ENCODE measurements at regions not wholly inside any gene's neighbourhood (a gene's known extent, or its start where the extent isn't known, plus 50 kb on each side); places are given as distances from the start of the nearest gene placed in this dataset.

DNA sequence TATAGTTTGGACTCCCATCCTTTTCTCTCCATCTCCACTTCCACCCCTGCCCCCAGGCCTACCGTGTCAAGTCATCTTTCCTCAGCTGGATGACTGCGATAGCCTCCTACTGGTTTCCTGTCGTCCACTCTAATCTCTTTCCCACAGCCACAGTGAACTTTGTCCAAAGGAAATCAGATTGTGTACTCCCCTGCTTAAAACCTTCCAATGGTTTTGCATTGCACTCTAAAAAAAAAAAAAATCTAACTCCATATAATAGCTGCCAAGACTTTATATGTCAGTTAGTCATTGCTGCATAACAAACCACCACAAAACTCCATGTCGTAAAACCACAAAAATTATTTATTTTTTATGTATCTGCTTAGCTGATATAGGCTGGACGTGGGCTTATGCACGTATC is 160.2 kb upstream of the CCDC68 start:
- no peak for DNase-seq

DNA sequence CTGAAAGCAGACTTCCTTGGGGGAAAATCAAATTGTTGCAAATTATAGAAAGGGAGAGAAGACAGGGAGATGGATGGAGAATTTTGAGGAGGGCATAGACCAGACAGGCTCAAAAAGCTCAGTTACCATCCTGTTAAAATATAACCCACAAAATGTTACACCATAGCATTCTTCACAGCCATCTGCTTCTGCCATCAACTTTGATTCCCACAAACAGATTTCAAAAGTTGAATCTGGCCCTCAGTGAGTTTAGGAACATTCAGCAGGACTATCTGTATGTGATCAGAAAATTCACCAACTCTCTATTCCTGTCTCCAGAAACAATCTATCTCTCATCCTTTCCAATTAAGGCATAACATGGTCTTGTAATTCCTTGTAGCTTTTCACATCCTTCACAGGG is 159.8 kb upstream of the CCDC68 start:
- no peak for DNase-seq

DNA sequence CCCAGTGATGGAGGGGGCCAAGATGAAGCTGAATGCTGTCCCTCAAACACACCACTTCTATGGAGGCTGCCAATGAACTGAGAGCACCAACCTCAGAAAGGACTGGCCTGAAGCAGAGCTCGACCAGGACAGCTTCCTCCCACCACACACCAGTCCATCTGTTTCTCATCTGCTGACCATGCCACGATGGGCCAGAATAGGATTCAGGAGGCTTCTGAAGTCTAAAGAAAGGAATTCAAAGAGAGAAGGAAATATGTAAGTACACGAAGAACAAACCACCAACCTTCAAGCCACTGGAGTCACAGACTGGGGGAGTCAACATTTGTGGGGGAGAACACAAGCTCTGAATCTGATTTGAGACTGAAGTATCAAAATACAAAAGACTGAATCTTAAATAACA is 157.6 kb upstream of the CCDC68 start:
- DNase-seq, result no peak

DNA sequence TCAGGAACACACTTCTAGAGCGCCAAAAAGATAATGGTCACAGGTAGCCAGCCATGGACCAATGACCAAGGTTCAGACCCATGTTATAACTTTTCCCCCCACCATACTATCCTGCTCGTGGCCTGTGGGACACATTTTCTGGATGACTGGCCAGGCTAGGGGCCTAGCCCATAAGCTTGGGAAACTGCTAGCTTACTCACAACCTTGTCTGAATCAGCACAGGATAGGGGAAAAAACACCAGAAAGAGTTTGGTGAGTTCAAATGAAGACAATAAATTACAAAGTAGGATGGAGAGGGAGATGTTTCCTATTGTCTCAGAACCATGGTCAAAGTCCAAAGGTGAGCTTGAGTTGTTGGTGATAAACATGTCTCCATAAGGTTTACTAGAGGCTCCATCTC is 156.3 kb upstream of the CCDC68 start:
- DNase-seq, result no peak

DNA sequence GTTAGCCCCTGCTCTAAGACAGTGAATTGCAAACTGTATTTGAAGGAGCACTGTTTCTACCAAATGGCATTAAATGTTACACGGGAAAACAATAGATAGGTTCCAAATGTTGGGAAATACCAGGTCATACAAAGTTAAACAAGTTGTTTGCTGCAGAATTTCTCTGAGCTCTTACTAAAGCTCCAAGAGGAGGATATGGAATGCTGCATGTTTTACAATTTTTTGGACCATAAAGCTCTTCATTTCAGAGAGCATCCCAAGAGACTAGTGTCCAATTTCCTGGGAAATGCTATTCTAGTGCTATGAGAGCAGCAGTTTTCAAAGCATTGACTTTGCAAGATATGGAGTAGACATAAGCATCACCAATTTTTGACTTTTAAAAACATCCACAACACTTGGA is 155.6 kb upstream of the CCDC68 start:
- DNase-seq, result no peak

DNA sequence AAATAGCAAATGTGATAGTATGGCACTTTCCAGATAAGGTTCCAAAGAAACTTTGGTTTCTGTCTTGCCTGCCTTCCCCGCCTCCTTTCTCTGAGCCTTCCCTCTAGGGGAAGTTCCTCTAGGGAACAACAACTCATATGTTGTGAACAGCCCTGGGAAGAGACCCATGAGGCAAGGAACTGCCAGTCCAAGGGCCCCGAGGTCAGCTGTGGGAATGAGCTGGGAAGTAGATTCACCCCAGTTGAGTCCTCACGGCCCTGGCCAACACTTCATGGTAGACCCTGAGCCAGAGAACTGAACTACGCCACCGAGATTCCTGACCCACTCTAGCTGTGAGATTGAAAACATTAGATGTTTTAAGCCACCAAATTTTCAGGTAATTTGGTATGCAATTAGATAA is 154.5 kb upstream of the CCDC68 start:
- no peak for DNase-seq

DNA sequence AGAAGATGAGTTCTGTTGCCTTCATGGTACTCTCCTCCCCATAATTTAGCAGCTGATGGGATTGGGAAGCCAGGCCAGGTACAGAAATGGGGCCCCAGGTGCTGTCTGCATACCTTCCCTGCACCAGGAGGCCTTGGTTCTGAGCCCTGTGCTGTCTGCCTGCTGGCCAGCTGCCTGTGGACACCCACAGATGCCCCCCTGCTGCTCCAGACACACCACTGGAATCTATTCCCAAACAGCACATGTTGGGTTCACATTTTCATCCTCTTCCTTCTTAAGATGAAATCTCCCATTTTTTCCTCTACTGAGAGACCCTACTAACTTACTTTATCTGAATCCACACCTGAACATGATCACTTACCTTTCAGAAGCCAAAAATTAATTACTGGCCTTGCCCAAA is 152.0 kb upstream of the CCDC68 start:
- no peak for DNase-seq

DNA sequence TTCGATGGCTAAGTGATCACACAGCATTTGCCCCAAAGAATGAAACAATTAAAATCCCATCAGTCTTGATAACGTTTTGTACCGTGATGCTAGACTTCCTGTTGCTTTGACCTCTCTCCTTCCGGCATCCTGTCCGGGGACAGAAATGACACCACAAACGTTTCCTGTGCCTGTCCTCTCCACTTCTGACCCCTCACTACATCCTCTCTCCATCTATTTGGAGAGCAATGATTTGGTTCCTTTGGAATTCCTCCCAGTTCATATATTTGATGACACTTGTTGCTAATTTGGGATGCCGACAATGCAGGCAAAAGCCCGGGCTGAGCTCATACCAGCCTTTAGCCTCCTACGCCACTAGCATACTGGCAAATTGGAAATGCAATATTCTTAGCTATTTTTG is 151.2 kb upstream of the CCDC68 start:
- DNase-seq, result no peak

DNA sequence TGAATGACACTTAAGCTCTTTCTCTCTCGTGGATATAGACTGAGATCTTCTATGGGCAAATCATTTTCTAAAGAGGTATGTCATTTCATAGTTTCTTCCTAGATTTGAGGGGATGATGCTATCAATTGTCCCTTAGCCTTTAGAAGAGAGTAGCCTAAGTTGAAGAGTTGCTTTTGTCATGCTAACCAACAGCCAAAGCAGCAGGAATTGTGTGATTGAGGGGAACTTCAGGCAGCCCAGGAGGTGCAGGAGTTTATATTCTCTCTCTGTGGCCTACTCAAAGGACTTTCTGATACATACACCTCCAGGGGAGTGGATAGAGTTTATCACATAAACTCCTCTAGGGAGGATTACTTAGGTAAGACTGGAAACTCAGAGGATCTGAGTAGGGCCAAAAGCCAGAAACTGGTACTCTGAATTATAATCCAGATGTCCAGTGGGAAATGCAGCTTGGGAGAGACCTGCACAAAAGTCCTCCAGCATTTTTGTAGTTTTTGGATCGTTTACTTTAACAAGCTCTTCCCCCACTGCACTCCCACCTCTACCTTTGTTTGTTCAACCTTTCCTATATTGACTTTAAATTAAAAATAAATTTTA is 150.7 kb upstream of the CCDC68 start:
- no peak for DNase-seq

DNA sequence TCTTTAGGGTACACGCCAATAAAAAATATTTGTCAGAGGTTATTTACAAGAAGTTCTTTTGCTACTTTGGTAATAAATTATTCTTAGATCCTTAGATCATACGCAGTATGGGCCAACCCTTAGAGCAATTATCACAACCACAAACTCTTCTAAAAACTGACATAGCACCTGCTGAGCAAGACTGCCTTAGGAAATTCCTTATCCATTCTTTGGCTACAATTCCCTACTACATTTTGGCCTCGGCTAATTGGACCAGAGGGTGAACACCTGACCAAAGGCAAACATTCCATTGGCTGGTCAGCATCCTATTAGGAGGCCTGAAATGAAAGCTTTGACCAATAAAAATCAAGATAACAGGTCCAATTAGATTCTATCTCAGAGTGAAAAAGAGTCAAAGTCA is 147.6 kb upstream of the CCDC68 start:
- no peak for DNase-seq

DNA sequence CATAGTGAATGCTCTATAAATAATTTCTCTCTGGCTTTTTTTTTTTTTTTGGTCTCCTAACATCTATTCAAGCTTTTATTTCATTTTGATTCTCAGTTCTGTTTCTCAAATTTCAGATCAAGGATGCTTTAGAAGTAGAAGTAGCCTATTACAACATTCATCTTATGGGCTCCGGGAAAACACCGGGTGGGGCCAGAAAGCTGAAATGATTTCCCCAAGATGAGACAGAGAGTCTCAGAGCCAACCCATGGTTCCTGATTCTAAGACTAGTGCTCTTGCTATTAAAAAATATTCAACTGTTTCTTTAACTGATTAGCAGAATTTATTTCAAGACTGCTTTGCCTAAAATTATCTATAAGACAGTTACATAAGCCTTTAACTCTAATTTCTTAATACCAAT is 147.2 kb upstream of the CCDC68 start:
- no peak for DNase-seq

DNA sequence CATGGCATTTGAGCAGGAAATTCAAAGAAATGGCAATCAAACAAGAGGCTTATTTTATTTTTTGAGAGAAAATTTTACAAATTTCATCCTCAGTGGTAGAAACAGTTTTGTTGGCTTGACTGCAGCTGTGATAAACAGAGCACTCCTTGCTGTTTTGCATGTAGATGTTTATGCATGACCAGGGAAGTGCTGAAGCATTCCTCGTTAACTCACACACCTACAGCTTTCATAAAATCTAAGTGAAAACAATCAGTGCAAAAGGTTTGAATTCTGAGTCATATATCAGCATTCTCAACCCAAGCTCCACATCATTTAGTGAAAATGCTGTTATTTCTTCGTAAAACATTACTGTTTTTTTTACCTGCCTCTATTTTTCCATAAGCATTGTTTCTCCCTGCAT is 146.6 kb upstream of the CCDC68 start:
- no peak for DNase-seq

DNA sequence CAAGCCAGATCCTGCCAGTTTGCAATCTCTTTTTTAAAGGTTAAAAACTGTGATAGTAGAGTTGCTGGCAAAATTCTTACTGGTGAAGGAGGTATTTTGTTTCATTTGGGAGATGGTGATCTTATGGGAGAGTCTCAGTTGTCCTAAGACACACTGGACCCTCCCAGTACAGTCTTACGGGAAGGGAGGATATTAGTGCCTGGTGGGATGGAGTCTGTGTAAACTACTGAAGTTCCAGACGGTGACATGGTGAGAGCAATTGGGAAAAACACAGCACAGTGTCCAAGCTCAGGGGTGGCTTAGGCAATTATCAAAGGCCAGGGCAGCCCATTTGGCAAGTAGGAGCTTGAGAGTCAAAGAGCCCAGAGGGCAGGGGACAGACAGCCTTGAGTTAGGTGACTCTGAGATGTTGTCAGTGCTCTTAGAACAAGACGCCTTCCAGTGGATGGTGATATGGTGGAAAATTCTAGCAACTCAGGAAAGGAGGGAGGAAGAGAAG is 143.7 kb upstream of the CCDC68 start:
- no peak for DNase-seq

DNA sequence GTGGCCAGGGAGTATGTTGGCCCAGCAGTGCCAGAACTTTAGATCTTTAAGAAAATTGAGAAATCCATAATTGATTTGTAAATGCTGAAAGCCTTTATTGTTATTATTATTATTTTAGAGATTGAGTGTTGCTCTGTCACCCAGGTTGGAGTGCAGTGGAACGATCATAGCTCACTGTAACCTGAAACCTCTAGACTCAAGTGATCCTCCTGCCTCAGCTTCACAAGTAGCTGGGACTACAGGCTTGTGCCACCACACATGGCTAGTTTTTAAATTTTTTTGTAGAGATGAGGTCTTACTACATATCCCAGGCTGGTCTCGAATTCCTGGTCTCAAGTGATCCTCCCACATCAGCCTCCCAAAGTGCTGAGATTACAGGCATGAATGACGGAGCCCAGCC is 143.2 kb upstream of the CCDC68 start:
- peak; percentile 59 for DNase-seq

DNA sequence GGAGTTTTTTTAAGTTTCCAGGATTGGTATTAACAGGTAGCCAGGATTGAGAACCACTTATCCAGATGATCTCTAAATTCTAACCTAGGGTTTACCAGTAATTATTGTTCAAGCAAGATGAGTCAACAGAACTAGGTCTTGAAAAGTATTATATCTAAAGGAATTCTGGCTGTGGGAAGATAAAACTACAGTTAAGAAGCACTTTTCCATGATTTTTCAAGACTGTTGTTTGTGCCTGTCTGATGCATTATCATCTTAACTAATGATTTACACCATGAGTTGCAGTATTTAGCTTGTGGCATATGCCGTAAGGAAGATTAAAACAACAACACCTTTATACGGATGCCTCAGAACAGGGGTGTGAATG is 142.2 kb upstream of the CCDC68 start:
- DNase-seq, result no peak

DNA sequence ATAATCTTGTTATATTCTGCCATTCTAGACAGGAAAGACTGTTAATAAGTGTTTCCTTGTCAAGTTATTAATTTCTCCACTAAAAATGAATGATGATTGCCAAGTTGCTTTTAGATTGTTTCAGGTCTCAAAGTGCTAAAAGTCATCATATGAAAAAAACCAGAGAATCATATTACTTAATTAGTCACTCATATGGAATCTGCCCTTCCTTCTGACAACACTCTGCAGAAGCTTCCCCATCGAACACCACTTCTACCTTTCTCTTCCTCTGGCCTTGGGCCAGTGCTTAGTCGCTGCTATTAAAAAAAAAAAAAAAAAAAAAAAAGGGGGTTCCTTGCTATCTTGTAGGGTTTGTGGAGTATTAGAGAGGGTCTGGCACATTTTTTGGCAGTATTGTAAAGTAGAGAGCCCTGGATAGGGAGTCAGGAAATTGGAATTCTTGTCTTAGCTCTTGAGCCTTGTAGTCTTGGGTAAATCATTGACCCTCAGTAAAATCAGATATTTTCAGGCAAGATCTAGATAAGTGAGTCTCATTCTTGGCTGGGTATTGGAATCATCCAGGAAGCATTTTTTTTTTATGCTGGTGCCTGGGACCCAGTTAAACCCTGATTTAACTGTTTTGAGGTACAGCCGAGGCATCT is 141.7 kb upstream of the CCDC68 start:
- DNase-seq, result peak; percentile 79

DNA sequence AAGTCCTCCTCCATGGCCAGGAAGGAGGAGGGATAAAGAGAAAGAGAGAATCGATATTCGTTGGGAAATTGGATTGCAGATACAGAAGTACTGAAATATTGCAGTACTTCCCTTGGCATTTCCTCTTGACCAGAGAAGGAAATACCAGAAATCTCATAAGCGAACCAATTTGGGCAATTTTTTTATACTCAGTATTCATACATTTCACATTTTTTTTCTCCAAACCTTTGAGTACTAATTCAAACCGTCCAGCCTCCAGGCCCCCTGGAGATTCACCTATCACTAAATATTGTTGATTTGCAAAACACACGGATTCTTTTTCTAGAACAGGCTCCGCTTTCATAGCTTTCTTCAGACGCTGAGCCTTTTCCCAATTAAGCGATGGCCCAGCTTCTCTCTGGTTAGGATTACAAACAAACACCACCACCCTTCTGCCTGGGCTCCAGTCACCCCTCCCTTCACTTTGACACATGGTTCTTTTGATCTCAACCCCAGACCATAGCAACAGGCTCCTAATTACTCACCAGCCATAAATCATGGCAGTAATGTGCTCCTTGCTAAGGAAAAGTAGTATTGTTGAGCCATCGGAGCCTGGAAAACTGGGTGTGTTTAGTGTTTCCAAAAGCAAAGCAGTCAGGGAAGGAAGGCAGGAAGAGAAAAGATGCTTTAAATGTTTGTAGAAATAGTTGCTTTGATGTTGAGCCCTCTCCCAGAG is 138.4 kb upstream of the CCDC68 start:
- DNase-seq, result peak; percentile 88

DNA sequence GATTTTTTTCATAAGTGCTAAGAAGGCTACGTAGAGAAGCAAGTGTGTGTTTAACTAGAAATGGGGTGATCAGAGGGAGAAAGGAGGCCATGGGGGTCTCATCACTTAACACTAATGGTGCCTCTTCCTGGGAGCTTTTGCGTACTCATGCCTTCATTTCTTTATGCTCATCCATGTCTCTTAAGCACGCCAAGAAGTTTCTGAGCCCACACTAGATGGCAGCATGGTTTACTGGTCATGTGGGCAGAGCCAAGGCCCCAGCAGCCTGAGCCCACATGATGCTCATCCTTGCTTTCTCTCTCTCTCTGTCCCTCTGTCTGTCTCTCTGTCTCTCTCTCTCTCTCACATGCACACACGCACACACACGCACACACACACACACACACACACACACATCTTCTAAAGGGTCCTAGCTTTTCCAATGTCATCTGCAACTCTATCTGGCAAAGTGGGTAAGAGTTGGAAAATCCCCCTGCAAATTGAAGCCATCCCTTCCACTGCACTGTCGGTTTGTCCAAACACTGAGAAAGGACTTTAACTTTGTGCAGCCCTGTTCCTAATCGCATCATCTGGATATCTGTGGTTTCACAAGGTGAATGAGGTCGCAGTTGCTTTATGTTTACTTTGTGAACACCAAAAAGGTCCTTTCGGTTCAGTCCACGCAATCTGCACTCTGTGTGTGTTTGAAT is 137.1 kb upstream of the CCDC68 start:
- peak; percentile 79 for DNase-seq

DNA sequence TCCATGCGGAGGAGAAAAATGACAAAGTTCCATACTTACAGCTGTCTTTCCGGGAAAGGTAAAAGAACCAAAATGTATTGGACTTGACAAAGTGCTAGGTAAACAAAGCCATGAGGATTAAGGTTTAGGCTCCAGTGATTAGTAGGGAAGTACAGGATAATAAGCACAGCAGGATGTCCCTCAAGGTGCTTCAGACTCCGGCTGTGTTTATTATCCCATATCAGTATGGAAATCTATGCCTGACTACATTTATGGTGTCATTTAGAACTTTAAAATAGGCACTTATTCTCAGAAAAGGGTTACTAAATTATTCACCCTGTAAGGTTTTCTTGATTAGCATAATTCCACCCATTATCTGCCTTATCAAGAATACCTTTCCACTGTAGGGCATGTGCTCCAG is 136.3 kb upstream of the CCDC68 start:
- no peak for DNase-seq

DNA sequence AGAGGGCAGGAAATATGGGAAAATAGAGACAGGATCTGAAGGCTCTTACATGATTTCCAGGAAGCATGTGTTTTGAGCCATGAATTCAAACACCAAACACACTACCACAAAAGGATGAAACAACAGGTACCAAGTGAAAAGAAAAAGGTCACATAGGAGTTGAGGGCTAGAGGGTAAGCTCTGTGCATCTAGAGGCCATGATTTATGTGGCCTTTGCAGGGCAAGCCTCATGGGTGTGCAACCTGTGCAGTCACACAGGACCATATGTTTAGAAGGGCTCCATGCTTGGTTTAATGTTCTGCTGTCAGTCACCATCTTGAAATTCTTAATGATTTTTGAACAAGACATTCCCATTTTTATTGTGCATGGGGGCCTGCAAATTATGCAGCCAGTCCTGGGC is 134.5 kb upstream of the CCDC68 start:
- DNase-seq, result no peak

DNA sequence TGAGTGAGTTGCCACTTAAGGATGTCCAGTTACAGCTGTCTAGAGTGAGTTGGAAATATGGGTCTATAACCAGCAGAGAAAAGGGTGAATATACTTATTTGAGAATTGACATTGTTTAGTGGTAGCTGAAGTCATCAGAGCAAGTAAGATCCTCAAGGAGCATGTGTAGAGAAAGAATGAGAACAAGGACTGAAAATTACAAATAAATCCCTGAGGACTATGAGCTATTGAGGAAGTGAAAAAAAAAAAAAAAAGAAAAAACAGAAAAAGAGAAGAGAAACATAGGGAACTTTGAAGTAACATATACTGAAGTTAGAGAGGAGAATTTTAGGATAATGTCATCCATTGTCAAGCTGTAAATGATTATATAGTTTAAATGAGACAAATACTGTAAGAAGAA is 134.0 kb upstream of the CCDC68 start:
- no peak for DNase-seq

DNA sequence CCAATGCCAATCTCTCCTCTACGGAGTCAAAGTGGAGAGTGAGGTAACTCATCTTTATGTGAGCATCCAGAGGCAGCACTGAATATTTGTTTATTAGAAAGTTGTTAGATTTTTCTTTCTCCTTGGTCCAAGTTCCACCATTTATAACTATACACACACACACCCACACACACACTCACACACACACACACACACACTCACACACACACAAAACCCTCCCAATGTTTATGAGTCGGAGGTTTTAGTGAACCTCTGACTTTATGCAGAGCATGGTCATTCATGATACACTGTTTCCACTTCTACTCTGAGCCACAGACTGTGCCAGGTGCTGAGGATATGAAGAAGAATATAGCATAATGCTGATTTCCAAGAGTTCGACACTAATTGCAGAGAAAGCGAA is 132.9 kb upstream of the CCDC68 start:
- no peak for DNase-seq

DNA sequence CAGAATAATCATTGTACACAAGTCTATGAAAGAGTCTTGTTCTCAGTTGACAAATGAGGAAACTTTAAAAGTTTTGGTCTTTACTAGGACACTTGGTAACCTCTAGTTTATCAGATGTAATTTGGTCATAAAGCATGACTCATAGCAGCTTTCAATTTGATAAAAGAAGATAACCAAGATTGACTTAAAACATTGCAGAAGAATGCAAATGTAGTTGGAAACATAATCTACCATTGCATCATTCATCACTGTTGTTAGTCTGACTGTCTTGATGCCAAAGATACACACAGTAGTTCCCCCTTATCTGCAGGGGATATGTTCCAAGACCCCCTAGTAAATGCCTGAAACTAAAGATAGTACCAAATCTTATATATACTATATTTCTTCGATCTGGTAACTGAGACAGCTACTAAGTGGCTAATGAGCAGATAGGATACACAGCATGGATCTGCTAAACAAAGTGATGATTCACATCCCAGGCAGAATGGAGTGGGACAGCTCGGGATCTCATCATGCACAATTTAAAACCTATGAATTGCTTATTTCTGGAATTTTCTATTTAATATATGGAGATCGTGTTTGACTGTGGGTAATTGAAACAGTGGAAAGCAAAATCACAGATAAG is 131.4 kb upstream of the CCDC68 start:
- no peak for DNase-seq

DNA sequence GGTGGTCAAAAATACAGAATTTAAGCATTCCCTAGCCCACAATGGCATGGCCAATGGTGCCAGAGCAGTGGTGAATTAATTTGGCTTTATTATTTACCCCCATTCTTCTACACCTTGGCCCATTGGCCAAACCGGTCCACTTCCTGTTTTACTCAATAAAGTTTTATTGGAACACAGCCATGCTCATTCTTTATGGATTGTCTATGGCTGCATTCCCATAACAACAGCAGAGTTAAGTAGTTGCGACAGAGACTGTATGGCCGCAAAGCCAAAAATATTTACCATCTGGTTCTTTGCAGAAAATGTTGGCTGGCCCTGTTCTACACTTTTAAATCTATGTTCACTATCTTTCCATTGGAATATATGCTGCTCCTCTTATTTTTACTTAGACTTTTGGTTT is 130.3 kb upstream of the CCDC68 start:
- DNase-seq, result no peak

Measured in DMS53 (cell line).